GM18861 (cell line): ENCODE measurements at regions not wholly inside any gene's neighbourhood (a gene's known extent, or its start where the extent isn't known, plus 50 kb on each side); places are given as distances from the start of the nearest gene placed in this dataset.
"Not testable (repeated sequence)": the region's sequence is repeated elsewhere in the genome, so short reads cannot be mapped to it uniquely, and the experiment has no call there.

Source experiments
- ATAC-seq: cut with Tn5 transposase; IDR thresholded peaks from one replicate; pipeline ENCODE4 v1.9.1; 2021; ENCODE audit not compliant: unreplicated experiment

GRCh38 chr9:87195306-87195705, 248.0 kb upstream of the GAS1 start:
- no peak for ATAC-seq

GRCh38 chr9:87197349-87198130, 250.2 kb upstream of the GAS1 start:
- no peak for ATAC-seq

DNA sequence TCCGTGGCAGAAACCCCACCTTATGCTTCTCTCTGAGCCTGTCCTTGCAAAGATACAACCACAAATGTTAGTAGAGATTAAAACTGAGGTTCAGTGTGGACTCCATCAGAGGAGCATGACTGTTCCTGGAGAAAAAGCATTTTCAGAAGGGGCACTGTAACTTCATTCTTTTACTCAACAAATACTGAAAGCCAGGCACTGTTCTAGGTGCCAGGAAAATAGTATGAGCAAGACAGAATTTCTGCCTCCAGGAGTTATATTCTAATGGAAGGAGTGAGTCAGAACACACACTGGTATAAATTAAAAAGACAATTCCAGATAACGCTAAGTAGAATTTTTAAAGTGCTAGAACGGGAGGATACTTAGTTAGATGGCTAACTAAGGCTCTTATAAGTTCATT, 251.4 kb upstream of the GAS1 start:
- ATAC-seq = no peak

DNA sequence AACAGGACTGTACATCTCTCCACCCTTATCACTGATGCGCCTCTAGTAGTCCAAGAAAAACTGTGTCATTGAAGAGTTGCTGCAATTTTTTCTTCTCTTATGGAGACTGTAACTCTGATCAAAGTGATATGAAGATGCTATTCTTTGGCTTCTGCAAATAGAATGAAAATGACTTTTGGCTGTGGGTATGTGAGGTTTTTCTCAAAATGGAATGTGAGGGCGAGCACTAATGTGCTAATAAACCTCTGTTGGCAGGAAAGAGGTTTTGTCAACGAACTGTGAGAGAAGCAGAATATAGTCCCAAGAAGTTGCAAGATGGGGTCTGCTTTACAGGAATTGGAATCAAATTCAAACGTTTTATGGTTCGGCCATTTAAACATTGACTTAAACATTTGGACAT, 252.0 kb upstream of the GAS1 start:
- ATAC-seq = no peak

DNA sequence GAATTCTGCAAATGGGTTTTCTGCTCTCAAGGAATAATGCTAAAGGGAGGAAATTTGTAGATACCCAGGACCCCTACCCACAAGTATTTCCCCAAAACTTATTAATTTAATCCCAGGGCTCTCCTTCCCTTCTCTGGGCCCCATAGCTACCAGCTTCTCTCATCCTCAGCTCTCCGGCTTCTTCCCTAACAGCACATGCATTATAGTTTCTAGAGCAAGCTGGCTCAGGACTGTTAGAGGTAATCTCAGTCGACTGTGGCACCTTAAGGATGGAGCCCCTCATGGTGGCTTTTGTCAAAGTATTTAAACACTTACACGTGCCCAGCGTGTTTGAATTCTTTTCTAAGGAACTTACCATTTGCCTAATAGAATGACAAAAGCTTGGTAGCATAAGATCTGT, 252.5 kb upstream of the GAS1 start:
- no peak for ATAC-seq

DNA sequence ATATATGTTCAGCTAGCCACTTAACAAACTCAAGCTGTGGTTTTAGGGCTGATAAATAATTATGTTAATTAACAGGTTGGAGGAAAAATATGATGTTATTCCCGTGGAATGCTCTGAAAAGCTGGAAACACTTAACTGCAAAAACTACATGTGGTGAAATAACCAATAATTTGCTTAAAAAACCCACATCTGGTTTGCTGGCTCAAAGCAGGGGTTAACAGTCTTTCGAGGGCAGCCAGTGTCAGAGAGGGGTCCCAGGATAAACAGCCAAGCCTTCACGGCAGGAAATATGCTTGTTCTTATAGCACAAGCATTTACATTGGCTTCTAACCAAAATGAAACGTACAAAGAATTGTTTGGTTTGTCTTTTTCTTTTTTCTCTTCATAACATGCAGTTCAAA, 254.0 kb upstream of the GAS1 start:
- ATAC-seq = no peak

DNA sequence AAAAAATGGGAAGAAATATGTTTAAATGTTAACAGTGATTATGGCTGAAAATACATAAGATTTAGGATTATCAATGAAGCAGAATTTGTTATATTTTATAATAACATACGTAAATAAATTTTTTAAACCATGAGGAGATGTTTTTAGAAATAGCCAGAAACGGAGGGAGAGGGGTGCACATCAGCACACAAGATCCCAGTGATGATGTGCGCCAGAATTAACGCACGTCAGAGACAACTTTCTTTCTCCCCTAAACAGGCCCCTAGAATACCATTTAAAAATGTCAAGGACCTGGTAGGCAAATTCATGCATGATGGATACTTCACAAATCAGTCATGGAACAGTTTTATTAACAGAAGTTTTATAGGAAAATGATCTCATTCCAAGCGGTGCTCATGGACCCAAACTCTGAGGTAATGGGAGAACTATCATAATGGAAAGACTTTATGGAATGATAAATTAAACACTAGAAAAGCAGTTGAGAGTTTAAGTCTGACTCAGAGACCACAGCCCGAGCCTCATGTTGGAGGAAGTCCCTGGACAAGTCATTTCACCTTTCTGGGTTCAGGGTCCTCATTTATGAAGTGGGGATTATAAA, 258.9 kb upstream of the GAS1 start:
- no peak for ATAC-seq

- not testable (repeated sequence) for ATAC-seq
Observed at GRCh38 chr9:87210658-87211057, 263.4 kb upstream of the GAS1 start.

- ATAC-seq = no peak
Observed at GRCh38 chr9:87211669-87212068, 264.4 kb upstream of the GAS1 start.

DNA sequence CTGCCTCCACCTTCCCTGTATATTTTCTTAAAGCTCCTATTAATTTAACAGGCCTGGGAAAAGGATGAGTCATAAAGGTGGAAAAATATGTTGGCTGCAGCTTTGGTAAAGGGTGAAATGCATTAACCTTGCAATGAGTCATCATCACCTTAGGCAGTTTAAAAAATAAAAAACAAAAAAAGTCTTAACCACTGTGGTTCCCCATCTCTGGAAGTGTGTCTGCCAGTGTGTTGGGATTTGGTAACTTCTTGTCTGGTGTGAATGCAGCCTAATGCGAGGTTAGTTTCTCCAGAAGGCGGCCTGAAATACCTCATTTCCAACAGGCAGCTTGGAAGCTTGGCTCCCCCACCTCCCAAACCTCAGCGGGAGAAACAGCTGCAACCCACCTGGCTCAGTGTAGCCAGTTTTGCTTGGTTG, 265.3 kb upstream of the GAS1 start:
- no peak for ATAC-seq

GRCh38 chr9:87213948-87214347, 266.6 kb upstream of the GAS1 start:
- ATAC-seq = no peak

DNA sequence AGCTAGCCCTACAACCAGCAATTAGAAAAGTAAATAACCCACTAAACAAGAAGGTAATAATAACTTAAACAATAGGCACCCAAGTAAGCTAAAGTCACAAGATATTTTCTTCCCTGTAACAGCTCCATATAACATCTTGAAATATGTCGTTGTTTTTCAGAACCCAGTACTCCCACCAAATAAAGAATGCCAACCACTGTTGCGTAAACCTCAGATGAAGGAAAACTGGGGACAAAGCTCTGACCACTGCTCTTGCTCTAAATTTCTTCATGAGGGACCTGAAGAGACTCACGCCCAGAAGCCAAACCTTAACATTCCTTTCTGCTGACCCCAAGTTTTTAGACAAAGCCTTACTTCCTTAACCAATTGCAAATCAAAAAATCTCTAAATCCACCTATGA, 267.7 kb upstream of the GAS1 start:
- ATAC-seq = no peak

DNA sequence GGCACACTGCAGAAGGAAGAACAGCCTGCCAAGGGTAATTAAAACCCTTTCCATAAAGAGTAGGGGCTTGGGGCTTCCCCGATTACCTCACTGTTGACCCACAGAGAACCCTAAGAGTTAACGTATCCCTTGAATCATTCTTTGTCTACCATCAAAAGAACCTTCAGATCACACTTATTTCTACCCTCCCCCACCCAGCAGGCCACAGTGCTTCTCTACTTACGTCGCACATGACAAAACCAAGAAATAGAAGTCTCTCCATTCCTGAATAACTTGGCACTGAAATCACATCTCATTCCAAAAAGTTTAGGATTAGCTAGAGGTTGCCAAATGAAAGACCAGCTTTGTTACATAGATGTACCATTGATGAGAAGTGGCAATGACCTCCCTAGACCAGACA, 268.7 kb upstream of the GAS1 start:
- ATAC-seq = no peak

GRCh38 chr9:87216897-87217455, 269.7 kb upstream of the GAS1 start:
- ATAC-seq = no peak

DNA sequence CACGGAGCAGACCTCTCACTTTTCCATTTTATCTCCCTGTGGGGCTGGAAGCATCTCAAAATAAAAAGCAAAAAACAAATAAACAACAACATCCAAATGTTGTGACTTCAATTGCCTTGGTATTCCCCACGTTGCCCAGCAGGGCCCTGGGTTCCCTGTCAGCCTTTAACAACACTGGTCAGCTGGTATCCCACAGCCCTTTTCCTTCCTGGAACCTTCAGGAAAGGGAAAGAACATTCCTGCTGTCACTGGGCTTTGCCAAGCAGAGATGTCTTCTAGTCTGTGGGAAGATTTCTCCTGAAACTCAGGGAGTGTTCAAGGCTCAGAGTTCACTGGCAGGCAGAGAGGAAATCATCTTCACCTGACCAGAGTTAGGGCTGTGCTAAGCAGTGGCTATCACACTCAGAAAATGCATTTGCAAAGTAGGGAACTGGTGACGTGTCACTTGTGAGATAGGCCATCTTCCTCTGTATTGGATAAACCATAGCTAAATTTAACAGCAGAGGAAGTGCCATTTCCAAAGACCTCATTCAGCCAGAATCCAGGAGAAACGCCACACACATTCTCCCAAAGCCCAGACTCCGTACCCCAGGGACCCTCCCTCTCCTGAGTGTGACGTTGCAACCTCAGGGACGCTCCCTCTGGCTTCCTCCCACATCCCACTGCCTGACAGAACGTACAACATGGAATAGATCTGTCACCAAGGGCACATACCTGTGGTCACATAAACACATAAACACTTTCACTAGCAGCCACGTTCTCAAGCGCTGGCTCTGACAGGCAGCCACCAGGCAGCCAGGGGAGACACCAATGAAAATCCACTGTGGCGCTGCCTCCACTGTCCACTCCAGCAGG, 274.0 kb upstream of the DAPK1 start:
- ATAC-seq = no peak

- no peak for ATAC-seq
Observed at GRCh38 chr9:87226896-87227295, 270.8 kb upstream of the DAPK1 start.

DNA sequence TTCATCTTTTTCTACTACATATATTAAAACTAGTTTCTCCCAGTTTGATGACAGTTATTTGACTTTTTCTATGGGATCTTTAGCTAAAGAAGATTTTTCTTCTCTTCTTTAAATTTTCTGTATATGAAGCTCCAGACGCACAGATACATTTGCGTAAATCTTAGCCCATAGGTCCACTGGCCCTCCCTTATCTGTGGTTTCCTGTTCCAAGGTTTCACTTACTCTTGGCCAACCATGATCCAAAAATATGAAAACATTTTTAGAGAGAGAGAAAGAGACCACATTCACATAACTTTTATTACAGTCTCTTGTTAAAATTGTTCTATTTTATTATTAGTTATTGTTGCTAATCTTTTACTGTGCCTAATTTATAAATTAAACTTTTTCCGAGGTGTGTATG, 270.2 kb upstream of the DAPK1 start:
- no peak for ATAC-seq

GRCh38 chr9:87229108-87229507, 268.6 kb upstream of the DAPK1 start:
- ATAC-seq = no peak

DNA sequence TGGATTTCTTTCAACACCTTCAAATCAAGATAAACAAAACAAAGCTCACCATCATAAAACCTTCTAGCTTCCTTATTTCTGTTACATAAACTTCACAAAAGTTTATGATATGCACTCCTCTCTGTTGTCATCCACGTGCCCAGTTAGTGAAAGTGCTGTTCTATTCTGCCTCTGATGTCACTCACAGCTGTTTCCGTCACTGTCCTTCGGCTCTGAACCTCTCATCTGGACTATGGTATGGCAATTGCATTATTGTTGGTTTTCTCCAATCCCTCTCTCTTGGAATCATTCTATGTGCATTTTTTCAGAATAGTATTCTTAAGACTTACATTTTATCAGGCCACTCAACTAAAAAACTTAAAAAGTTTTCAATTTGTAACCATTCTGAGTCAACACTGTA, 264.2 kb upstream of the DAPK1 start:
- no peak for ATAC-seq

DNA sequence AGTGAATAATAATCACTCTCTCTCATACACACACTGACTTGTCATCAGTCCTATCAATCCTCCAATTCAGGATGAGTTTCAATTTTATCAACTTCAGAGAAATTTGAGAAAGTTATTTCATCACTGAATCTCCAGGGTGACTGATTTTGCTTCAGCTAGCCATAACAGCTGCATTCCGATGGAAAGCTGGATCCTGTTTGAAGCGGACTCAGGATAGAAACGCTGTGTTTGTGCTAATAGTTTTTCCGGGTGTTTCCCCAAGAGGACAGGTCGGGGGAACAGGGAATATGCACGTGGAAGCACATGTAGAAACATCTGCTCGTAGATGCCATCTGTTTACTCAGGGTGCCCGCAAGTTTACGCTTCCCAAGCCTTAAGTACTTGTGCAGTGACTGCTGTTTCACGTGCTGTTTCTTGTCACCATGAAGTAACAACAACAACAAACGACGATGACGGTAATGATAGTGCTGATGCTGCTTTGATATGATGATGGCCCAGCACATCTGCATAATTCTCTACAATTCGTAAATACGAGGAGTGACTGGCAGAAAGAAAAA, 263.7 kb upstream of the DAPK1 start:
- no peak for ATAC-seq

GRCh38 chr9:87234854-87235253, 262.8 kb upstream of the DAPK1 start:
- no peak for ATAC-seq
